ENCODE measurements at regions not wholly inside any gene's neighbourhood (a gene's known extent, or its start where the extent isn't known, plus 50 kb on each side); places are given as distances from the start of the nearest gene placed in this dataset.

- Histone ChIP-seq H3K4me3 (no peak overlapping the region), H3K36me3 (no peaks in the 10 kb centered on the region), H3K4me1 (no peaks in the 10 kb centered on the region), H3K27me3 (no peaks in the 10 kb centered on the region), H3K27ac (no peak overlapping the region), H3K9me3 (no peaks in the 10 kb centered on the region)
- WGBS (ENCODE audit: insufficient coverage, low coverage, low lambda C conversion rate, missing lambda C conversion rate) = 62% methylated on average over 5 of the region's 7 CpGs
- DNase-seq = no peak
- peak in 1 of 4 donors; percentile 18 for ATAC-seq
- intact Hi-C loops (cut with DNase I) = no loop called here
- TF ChIP-seq POLR2A (IDR thresholded peaks at IDR 0.05) = no peak
- TF ChIP-seq CTCF (IDR thresholded peaks at IDR 0.05) = no peak
Measured at GRCh38 chr14:79920180-79920692, 291.1 kb downstream of the DIO2 start.
